ENCODE measurements at regions not wholly inside any gene's neighbourhood (a gene's known extent, or its start where the extent isn't known, plus 50 kb on each side); places are given as distances from the start of the nearest gene placed in this dataset.

DNA sequence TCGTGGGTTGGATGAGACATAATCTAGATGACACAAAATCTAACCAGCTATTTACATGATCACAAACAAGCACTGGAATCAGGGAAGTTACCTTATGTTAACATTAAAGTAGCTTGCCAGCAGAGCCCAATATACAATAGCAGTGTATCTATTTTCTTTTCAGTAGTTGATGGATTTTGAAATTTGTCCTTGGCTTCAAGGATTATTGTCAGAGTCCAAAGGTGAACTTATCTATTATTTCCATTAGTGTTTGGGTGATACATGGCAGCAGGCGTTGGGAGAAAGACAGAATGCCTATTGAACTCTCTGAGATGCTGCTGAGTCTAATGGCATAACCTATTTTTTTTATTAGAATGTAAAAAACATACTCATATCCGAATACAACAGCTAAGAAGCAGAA is 223.2 kb upstream of the ACTBL2 start:
- TF ChIP-seq CTCF (IDR thresholded peaks at IDR 0.05), result no peak
- no peak for TF ChIP-seq EZH2phosphoT487 (IDR thresholded peaks at IDR 0.05)
